GM12891 (cell line): ENCODE measurements at regions not wholly inside any gene's neighbourhood (a gene's known extent, or its start where the extent isn't known, plus 50 kb on each side); places are given as distances from the start of the nearest gene placed in this dataset.

Source experiments
- PAX5 ChIP-seq: IDR thresholded peaks from 2 replicates; pipeline ENCODE4 v1.6.1; 2011; ENCODE audit warnings: low read length, moderate library complexity, mild to moderate bottlenecking; ENCODE audit not compliant: insufficient read depth, severe bottlenecking
- POLR2A ChIP-seq: IDR thresholded peaks from 2 replicates; pipeline ENCODE4 v1.6.1; 2011; ENCODE audit warnings: low read depth, low read length, control low read depth
- POLR2AphosphoS5 ChIP-seq: IDR thresholded peaks from 2 replicates; pipeline ENCODE4 v1.6.1; 2011; ENCODE audit warnings: low read depth, low read length, control low read depth
- POU2F2 ChIP-seq: IDR thresholded peaks from 2 replicates; pipeline ENCODE4 v1.6.1; 2011; ENCODE audit warnings: low read depth, mild to moderate bottlenecking, control low read depth, low read length, moderate library complexity
- SPI1 ChIP-seq: IDR thresholded peaks from 2 replicates; pipeline ENCODE4 v1.6.1; 2011; ENCODE audit warnings: low read depth, low read length, control low read depth
- TAF1 ChIP-seq: IDR thresholded peaks from 2 replicates; pipeline ENCODE4 v1.6.1; 2011; ENCODE audit warnings: low read depth, low read length, control low read depth

GRCh38 chr22:25348391-25348790 lies 129.0 kb downstream of the CRYBB2 start:
- TF ChIP-seq POLR2AphosphoS5 (no peak), POLR2A (no peak), SPI1 (no peak), TAF1 (no peak), PAX5 (no peak), POU2F2 (no peak)
